ENCODE measurements at regions not wholly inside any gene's neighbourhood (a gene's known extent, or its start where the extent isn't known, plus 50 kb on each side); places are given as distances from the start of the nearest gene placed in this dataset.

DNA sequence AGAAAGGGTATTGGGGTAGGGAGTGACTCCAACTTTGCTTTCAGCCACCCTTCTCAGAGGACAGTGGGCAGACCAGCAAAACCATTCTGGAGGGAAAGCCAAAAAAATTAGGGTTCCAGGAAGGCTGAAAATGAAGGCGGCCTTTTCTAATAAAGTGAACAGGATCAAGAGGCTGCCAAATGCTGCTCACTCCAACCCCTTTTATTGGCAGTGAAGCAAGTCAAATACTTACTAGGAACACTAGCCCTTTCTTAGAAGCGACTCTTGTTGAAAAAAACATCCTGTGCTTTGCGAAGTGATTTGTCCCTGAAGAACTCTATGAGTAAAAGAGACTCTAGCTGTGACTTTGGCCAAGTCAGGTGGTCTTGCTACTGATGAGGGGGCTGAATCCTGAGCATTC is 83.6 kb upstream of the CYP1B1 start (continued):
- TF ChIP-seq, protein P1, sequence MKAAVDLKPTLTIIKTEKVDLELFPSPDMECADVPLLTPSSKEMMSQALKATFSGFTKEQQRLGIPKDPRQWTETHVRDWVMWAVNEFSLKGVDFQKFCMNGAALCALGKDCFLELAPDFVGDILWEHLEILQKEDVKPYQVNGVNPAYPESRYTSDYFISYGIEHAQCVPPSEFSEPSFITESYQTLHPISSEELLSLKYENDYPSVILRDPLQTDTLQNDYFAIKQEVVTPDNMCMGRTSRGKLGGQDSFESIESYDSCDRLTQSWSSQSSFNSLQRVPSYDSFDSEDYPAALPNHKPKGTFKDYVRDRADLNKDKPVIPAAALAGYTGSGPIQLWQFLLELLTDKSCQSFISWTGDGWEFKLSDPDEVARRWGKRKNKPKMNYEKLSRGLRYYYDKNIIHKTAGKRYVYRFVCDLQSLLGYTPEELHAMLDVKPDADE (conservative IDR thresholded peaks at IDR 0.05; ENCODE audit: control insufficient read depth, low read depth, low read length), result no peak

DNA sequence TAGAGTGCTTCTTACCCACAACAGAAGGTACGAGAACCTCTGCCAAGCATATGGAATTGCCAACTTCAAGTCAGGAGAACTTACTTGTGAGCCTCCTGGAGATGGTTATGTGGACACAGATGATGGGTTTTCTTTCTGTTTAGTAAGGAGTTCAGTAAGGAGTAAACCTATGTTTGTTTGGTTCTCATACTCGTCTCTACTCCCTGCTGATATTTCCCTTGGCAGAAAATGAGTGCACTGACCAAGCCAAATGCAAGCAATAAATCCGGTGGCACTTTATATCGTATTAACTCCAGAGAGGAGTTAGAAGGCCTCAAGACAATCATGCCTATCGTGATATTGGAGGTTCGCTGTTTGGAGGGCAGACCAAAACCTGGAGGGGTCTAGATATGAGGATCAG is 83.2 kb upstream of the CYP1B1 start:
- H3K27me3 ChIP-seq (ENCODE audit: control insufficient read depth in 2 of 2, insufficient read depth in 2 of 2, low read length in 2 of 2), result peaks cover 16 to 50% of the 10 kb centered on the region in 2 experiments; a peak in 3 of 5 replicates
- ChIA-PET POLR2A (interaction anchor here (0.6 kb wide), 1 partner anchor 37 kb away, joined by 3 read pairs; no protein-coding TSS in a partner anchor), CTCF (ENCODE audit: low intra/inter-chr PET ratio) (no interaction called here)
- H2AFZ ChIP-seq (ENCODE audit: low read depth, low read length), result no peak overlapping the region
- no peaks in the 10 kb centered on the region for H3K9me3 ChIP-seq (replicated peaks; ENCODE audit: control insufficient read depth, insufficient read depth, low read depth, low read length)
- no peak for FAIRE-seq
- no peak overlapping the region for H3K27ac ChIP-seq (ENCODE audit: extremely low read depth, low read depth, low read length)
- no peaks in the 10 kb centered on the region for H3K36me3 ChIP-seq (ENCODE audit: control insufficient read depth, insufficient read depth, low read length)
- TF ChIP-seq NFIX (CRISPR knock-in tag; IDR thresholded peaks at IDR 0.05; ENCODE audit: low read depth), result no peak
- no peaks in the 10 kb centered on the region for H4K20me1 ChIP-seq (replicated peaks; ENCODE audit: control insufficient read depth, insufficient read depth, low read length)
- no TSS peak for BruUV-seq (replicated peaks)
- intact Hi-C loops (cut with micrococcal nuclease), result no loop called here
- no peak overlapping the region for H3K9ac ChIP-seq (ENCODE audit: insufficient read depth in 1 of 2, low read depth in 2 of 2, low read length in 2 of 2)
- in situ Hi-C loops (cut with MboI), result no loop called here
- WGBS (ENCODE audit: insufficient coverage, low coverage, missing lambda C conversion rate), result 3% methylated on average over 6 of the region's 6 CpGs
- DNase-seq (ENCODE audit: extremely low read depth in 1 of 4, low spot score in 3 of 4), result no peak
- no peak for ATAC-seq
- H3K4me3 ChIP-seq, result no peak overlapping the region
- no peaks in the 10 kb centered on the region for H3K9me1 ChIP-seq (ENCODE audit: control insufficient read depth, insufficient read depth, low read length)
- no peaks in the 10 kb centered on the region for H3K79me2 ChIP-seq (ENCODE audit: control insufficient read depth, insufficient read depth, low read length)
- no peaks in the 10 kb centered on the region for H3K4me1 ChIP-seq (replicated peaks in 1 of 2; ENCODE audit: control insufficient read depth in 2 of 2, insufficient read depth in 2 of 2, low read length in 2 of 2)
- H3K4me2 ChIP-seq (ENCODE audit: insufficient read depth, low read length), result no peak overlapping the region

Data from K562 (cell line).